ENCODE measurements at regions not wholly inside any gene's neighbourhood (a gene's known extent, or its start where the extent isn't known, plus 50 kb on each side); places are given as distances from the start of the nearest gene placed in this dataset.

DNA sequence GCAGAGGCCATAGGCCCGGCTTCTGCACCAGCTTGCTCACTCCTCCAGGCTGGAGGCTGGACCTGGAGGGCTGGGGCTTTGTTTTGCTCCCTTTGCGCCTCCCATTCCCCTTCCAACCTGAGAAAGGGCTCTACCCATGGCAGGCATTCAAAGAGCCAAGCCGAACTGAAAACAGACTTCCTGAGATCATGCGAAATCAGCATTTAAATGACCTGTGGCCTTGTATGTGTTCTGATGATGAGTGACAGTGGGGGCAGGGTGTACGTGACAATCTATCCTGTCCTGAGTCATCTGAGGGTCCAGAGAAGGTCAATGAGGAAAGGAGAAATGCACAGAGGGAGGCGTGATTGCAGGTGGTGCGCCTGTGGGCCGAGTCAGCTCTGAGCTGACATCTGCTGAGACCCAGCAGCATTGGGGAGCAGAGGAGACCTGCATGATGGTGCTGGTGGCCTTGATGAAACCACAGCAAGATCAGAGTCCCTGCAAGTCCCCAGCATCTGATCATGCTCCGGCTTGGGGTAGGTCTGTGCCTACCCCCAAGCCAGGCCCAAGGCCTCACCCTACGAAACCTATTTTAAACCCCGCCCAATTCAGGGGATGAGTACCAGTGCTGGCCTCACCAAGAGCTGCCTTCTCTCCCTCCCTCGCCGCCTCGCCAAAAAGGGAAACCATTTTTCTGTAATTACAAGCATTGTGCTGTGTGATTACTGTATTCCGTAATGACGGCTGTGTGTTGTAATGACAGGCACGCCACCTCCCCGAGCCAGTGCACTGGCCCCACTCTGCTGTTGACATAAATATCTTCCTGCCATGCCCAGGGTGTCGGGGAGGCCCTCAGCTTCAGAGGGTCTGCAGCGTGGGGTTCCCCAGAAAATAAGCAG, 95.2 kb upstream of the ANO1 start:
- in situ Hi-C loops (cut with MboI; ENCODE audit: low sequenced_read_pairs), result no loop called here

DNA sequence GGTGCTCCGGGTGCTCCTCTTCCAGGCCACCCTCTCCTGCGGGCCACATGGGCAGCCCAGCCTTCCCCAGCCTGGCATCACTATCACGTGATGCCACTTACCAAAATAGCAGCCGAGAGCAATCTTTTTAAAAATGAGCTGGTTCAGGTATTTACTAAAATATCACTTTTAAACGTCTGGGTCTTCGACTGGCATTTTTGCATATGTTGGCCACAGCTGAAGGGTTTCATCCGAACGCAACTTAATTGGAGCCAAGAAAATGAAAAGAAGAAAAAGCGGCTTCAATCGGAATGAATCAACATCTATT, 94.6 kb upstream of the ANO1 start:
- in situ Hi-C loops (cut with MboI; ENCODE audit: low sequenced_read_pairs), result no loop called here

GRCh38 chr11:69983897-69984438, 94.1 kb upstream of the ANO1 start:
- in situ Hi-C loops (cut with MboI; ENCODE audit: low sequenced_read_pairs), result no loop called here

DNA sequence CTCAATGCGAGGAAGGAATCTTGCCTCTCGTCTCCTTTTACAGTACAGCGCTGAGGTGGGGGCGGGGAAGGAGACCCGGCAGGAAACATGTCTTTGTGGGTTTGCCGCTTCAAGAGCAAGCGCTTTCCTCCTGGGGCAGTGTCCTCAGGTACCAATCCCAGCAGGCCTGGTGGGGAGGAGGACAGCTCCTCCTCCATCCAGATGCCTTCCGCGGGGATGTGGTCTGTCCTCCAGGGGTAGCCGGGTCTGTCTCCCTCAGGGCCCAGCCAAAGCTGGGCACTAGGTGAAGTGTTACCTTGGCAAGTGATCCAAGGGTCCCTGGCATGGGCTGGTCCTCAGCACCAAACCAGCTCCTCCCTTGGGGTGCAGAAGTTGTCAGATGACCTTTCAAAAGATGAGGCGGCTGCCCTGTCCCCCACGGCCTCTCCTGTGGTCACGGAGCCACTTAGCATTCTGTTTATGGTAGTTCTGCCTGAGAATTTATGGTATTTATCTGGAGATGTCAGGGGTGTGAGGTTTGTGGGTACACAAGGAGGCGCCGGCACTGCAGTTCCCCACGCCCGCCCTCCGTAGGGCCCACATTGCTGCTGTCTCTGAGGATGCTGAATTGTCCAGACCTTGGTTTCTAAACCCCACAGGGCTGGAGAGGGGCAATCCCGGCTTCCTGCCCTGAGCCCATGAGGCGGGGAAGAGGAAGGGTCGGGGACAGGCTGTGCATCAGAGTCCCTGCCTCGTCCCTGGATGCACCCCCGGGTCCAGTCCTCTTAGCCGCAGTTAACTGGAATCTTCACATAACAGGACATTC, 93.5 kb upstream of the ANO1 start:
- in situ Hi-C loops (cut with MboI; ENCODE audit: low sequenced_read_pairs), result no loop called here

- in situ Hi-C loops (cut with MboI; ENCODE audit: low sequenced_read_pairs), result no loop called here
These were observed 92.8 kb upstream of the ANO1 start for GRCh38 chr11:69985331-69985640.

GRCh38 chr11:69985641-69986439, 92.3 kb upstream of the ANO1 start:
- in situ Hi-C loops (cut with MboI; ENCODE audit: low sequenced_read_pairs), result no loop called here

- in situ Hi-C loops (cut with MboI; ENCODE audit: low sequenced_read_pairs), result no loop called here
These were observed 91.7 kb upstream of the ANO1 start for GRCh38 chr11:69986440-69986787.

GRCh38 chr11:69986830-69987229, 91.3 kb upstream of the ANO1 start:
- in situ Hi-C loops (cut with MboI; ENCODE audit: low sequenced_read_pairs), result no loop called here

DNA sequence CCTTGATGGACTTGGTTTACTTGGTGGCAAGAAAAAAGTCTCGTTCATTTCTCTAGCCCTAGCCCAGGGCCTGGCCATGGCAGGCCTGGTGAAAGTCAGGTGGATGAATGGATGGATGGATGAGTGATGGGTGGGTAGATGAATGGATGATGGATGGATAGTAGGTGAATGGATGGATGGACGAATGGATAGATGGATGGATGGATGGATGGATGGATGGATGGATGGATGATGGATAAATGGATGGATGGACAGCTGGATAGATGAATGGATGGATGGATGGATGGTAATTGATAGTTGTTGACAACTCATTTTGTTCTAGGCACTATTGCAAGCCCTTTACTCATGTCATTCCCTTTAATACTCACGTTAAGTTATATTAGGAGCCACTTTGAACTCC, 86.1 kb upstream of the ANO1 start:
- in situ Hi-C loops (cut with MboI; ENCODE audit: low sequenced_read_pairs), result no loop called here

- in situ Hi-C loops (cut with MboI; ENCODE audit: low sequenced_read_pairs), result no loop called here
These were observed 85.0 kb upstream of the ANO1 start for GRCh38 chr11:69992943-69993694.

GRCh38 chr11:69994810-69995209, 83.3 kb upstream of the ANO1 start:
- in situ Hi-C loops (cut with MboI; ENCODE audit: low sequenced_read_pairs), result no loop called here

GRCh38 chr11:69995697-69996096, 82.4 kb upstream of the ANO1 start:
- in situ Hi-C loops (cut with MboI; ENCODE audit: low sequenced_read_pairs), result no loop called here

GRCh38 chr11:69996451-69996850, 81.7 kb upstream of the ANO1 start:
- in situ Hi-C loops (cut with MboI; ENCODE audit: low sequenced_read_pairs), result no loop called here

DNA sequence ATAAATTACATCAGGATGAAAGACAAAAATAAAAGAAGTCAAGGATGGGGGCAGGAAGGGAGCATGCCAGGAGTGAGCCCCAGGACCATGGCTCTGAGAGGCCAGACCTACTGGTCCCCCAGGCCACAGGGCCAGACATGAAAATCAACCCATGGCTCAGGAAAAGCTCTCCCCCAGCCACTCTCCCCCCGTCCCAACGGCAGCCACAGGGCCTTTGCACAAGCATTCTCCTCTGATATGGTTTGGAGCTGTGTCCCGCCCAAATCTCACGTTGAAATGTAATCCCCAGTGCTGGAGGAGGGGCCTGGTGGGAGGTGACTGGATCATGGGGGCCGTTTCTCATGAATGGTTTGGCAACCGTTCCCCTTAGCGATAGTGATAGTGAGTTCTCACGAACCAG, 80.8 kb upstream of the ANO1 start:
- in situ Hi-C loops (cut with MboI; ENCODE audit: low sequenced_read_pairs), result no loop called here

DNA sequence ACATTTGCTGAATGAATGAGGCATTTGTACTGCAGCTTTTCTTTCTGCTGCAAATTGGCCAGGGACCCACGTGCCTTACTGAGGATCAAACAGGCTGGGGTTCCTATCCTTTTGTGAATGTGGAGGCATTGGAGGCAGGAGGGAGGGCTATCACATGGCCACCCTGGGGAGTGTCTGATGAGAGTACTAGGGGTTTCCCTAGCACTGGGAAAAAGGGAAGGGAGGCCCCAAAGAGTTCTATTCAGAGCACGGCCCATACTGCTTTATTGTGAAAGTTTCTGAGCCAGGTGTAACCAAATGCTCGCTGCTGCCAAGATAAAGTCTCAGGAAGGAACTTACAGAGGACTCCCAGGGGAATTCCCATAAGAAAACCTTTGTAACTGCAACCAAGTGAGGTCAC, 78.4 kb upstream of the ANO1 start:
- in situ Hi-C loops (cut with MboI; ENCODE audit: low sequenced_read_pairs), result no loop called here

GRCh38 chr11:70000228-70000627, 77.9 kb upstream of the ANO1 start:
- in situ Hi-C loops (cut with MboI; ENCODE audit: low sequenced_read_pairs), result no loop called here

- in situ Hi-C loops (cut with MboI; ENCODE audit: low sequenced_read_pairs), result no loop called here
These were observed 76.9 kb upstream of the ANO1 start for GRCh38 chr11:70001246-70001645.

GRCh38 chr11:70002433-70002832, 75.7 kb upstream of the ANO1 start:
- in situ Hi-C loops (cut with MboI; ENCODE audit: low sequenced_read_pairs), result no loop called here

- in situ Hi-C loops (cut with MboI; ENCODE audit: low sequenced_read_pairs), result no loop called here
These were observed 72.9 kb upstream of the ANO1 start for GRCh38 chr11:70005107-70005818.

- in situ Hi-C loops (cut with MboI; ENCODE audit: low sequenced_read_pairs), result no loop called here
These were observed 70.3 kb upstream of the ANO1 start for GRCh38 chr11:70007796-70008195.

All from HL-60/S4 treated with phorbol 12-myristate 13-acetate at 8.2 ng/mL for 4 days and 3 days (cell line).